ENCODE measurements at regions not wholly inside any gene's neighbourhood (a gene's known extent, or its start where the extent isn't known, plus 50 kb on each side); places are given as distances from the start of the nearest gene placed in this dataset.

- DNase-seq = no peak
- no peaks in the 10 kb centered on the region for H3K27me3 ChIP-seq
- H3K27ac ChIP-seq = no peak overlapping the region
- no peaks in the 10 kb centered on the region for H3K4me1 ChIP-seq
- no peak overlapping the region for H3K4me3 ChIP-seq
- H3K9me3 ChIP-seq = no peaks in the 10 kb centered on the region
- in situ Hi-C loops (cut with MboI; ENCODE audit: low sequenced_read_pairs in 4 of 4) (no loop called here), intact Hi-C loops (cut with DNase I; ENCODE audit: low total_unique reads) (no loop called here)
- H3K36me3 ChIP-seq = no peaks in the 10 kb centered on the region
- ATAC-seq = no peak
- no peak for TF ChIP-seq POLR2A (IDR thresholded peaks at IDR 0.05)
- TF ChIP-seq, protein P1, sequence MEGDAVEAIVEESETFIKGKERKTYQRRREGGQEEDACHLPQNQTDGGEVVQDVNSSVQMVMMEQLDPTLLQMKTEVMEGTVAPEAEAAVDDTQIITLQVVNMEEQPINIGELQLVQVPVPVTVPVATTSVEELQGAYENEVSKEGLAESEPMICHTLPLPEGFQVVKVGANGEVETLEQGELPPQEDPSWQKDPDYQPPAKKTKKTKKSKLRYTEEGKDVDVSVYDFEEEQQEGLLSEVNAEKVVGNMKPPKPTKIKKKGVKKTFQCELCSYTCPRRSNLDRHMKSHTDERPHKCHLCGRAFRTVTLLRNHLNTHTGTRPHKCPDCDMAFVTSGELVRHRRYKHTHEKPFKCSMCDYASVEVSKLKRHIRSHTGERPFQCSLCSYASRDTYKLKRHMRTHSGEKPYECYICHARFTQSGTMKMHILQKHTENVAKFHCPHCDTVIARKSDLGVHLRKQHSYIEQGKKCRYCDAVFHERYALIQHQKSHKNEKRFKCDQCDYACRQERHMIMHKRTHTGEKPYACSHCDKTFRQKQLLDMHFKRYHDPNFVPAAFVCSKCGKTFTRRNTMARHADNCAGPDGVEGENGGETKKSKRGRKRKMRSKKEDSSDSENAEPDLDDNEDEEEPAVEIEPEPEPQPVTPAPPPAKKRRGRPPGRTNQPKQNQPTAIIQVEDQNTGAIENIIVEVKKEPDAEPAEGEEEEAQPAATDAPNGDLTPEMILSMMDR (IDR thresholded peaks at IDR 0.05 in 4 of 5, conservative IDR thresholded peaks at IDR 0.05 in 1 of 5) = no peak
Measured at GRCh38 chr6:158912655-158913054, 87.3 kb downstream of the RSPH3 start.

DNA sequence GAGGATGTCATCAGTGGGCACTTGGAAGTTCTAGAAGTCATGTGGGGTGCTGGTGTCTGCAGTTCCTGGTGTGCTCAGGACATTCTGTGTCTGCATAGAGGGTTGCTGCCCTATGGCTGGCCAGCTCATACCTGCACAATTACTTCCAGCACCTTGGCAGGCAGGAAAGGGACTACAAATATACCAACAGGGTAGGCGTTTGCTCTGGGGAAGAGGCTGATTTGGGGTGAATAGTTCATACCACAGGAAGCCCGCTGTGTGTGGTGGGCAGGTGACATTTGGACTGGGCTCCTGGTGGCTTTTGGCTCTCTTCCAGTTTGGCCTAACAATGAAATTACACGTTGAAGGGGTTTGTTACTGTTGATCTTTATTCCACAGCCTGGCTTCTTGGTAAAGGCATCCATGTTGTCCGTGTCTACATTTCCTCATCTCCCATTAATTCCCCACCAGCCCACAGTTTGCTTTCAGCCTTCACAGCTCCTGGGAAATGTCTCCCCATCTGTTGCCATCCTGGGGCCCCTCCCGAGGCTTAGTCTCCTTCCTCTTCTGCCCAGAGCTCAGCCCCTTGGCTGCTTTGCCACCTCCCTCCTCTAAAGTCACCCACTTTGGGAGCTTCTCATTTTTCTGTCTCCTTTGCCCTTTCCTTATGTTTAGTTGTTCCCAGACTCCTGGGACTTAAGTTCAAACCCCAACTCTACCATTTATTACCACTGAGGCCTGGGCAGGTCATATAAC lies 88.1 kb downstream of the RSPH3 start:
- Histone ChIP-seq H3K9me3 (no peaks in the 10 kb centered on the region), H3K27ac (no peak overlapping the region), H3K27me3 (no peaks in the 10 kb centered on the region), H3K36me3 (no peaks in the 10 kb centered on the region), H3K4me3 (no peak overlapping the region), H3K4me1 (no peaks in the 10 kb centered on the region)
- ATAC-seq (no peak), DNase-seq (no peak)
- in situ Hi-C loops (cut with MboI; ENCODE audit: low sequenced_read_pairs in 4 of 4) = no loop called here
- TF ChIP-seq POLR2A (IDR thresholded peaks at IDR 0.05) = no peak
- TF ChIP-seq, protein P1 (IDR thresholded peaks at IDR 0.05 in 4 of 5, conservative IDR thresholded peaks at IDR 0.05 in 1 of 5) = no peak
- intact Hi-C loops (cut with DNase I; ENCODE audit: low total_unique reads) = no loop called here

DNA sequence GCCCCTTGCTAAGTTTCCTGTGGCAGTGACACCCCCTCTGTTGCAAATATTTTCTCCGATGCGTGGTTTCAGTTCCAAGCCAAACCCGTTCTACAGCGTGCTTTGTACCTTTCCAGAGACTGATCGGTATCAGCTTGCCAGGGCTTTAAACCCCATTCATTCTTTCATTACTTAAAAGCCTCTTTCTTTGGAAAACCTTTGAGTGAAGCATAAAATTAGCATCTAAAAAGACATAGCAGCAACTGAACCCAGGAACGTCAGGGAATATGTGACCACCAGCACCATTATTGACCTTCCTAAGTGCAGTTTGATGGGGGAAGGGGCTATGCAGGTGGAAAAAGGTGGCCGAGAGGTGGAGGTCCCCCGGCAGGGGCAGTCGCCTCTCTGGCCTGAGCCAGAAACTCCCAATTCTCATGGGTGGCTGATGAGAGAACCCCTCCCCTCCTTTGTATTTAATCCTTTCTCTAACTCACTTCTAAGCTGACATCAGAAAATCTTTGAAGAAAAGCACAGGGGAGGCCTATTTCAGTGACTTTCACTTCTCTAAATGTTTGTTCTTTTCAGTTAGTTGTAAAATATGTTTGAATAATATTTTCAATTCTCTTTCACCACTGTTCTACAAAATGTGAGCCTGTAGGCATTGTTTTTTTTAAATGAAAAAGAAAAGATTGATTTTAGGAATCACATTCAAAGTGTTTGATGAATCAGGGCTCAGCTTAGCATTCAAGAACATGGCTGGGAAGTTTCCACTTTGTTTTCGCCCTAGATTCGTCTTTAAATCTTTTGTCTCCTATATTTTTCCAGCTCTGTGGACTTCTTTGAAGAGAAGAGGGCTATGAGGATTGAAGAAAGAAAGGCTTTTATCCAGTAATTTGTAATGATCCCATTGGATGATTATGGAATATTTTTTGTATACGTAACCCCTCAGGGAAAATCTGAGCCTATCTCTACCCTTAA lies 89.2 kb downstream of the RSPH3 start:
- intact Hi-C loops (cut with DNase I; ENCODE audit: low total_unique reads) = no loop called here
- Histone ChIP-seq H3K36me3 (no peaks in the 10 kb centered on the region), H3K4me1 (no peaks in the 10 kb centered on the region), H3K27me3 (no peaks in the 10 kb centered on the region), H3K27ac (no peak overlapping the region), H3K4me3 (no peak overlapping the region), H3K9me3 (peaks cover 0 to 4% (median 0%) of the 10 kb centered on the region in 3 donors)
- DNase-seq = no peak
- no peak for TF ChIP-seq POLR2A (IDR thresholded peaks at IDR 0.05)
- TF ChIP-seq, protein P1 (IDR thresholded peaks at IDR 0.05 in 4 of 5, conservative IDR thresholded peaks at IDR 0.05 in 1 of 5) = no peak
- no peak for ATAC-seq
- in situ Hi-C loops (cut with MboI; ENCODE audit: low sequenced_read_pairs in 4 of 4) = no loop called here

GRCh38 chr6:158909938-158910337 lies 90.1 kb downstream of the RSPH3 start:
- intact Hi-C loops (cut with DNase I; ENCODE audit: low total_unique reads) (no loop called here), in situ Hi-C loops (cut with MboI; ENCODE audit: low sequenced_read_pairs in 4 of 4) (no loop called here)
- ATAC-seq = no peak
- Histone ChIP-seq H3K27ac (no peak overlapping the region), H3K27me3 (no peaks in the 10 kb centered on the region), H3K4me1 (no peaks in the 10 kb centered on the region), H3K36me3 (no peaks in the 10 kb centered on the region), H3K4me3 (no peak overlapping the region), H3K9me3 (peaks cover 0 to 10% (median 0%) of the 10 kb centered on the region in 3 donors)
- TF ChIP-seq POLR2A (IDR thresholded peaks at IDR 0.05) = no peak
- TF ChIP-seq, protein P1 (IDR thresholded peaks at IDR 0.05 in 4 of 5, conservative IDR thresholded peaks at IDR 0.05 in 1 of 5) = no peak
- DNase-seq = no peak

Data from gastrocnemius medialis (tissue), 4 donors.